ENCODE measurements at regions not wholly inside any gene's neighbourhood (a gene's known extent, or its start where the extent isn't known, plus 50 kb on each side); places are given as distances from the start of the nearest gene placed in this dataset.

GRCh38 chr14:49505041-49505766 lies 81.0 kb downstream of the RPS29 start:
- no peak for DNase-seq (ENCODE audit: insufficient read length, low spot score)
- TF ChIP-seq CTCF (IDR thresholded peaks at IDR 0.05; ENCODE audit: insufficient read depth, missing control alignments): no peak
- no peak for FAIRE-seq

GRCh38 chr14:49497725-49498348 lies 88.3 kb downstream of the RPS29 start:
- DNase-seq (ENCODE audit: insufficient read length, low spot score) (peak; percentile 23), FAIRE-seq (peak; percentile 29)
- TF ChIP-seq CTCF (IDR thresholded peaks at IDR 0.05; ENCODE audit: insufficient read depth, missing control alignments): peak; percentile 82

GRCh38 chr14:49497267-49497666 lies 88.9 kb downstream of the RPS29 start:
- no peak for FAIRE-seq
- TF ChIP-seq CTCF (IDR thresholded peaks at IDR 0.05; ENCODE audit: insufficient read depth, missing control alignments): no peak
- no peak for DNase-seq (ENCODE audit: insufficient read length, low spot score)

GRCh38 chr14:49494836-49495235 lies 91.3 kb downstream of the RPS29 start:
- TF ChIP-seq CTCF (IDR thresholded peaks at IDR 0.05; ENCODE audit: insufficient read depth, missing control alignments): no peak
- no peak for FAIRE-seq
- DNase-seq (ENCODE audit: insufficient read length, low spot score): no peak

GRCh38 chr14:49493557-49493956 lies 92.6 kb downstream of the RPS29 start:
- DNase-seq (ENCODE audit: insufficient read length, low spot score): no peak
- no peak for TF ChIP-seq CTCF (IDR thresholded peaks at IDR 0.05; ENCODE audit: insufficient read depth, missing control alignments)
- no peak for FAIRE-seq

GRCh38 chr14:49492151-49492550 lies 94.0 kb downstream of the RPS29 start:
- no peak for TF ChIP-seq CTCF (IDR thresholded peaks at IDR 0.05; ENCODE audit: insufficient read depth, missing control alignments)
- DNase-seq (ENCODE audit: insufficient read length, low spot score): no peak
- no peak for FAIRE-seq

GRCh38 chr14:49489341-49489740 lies 96.8 kb downstream of the RPS29 start:
- TF ChIP-seq CTCF (IDR thresholded peaks at IDR 0.05; ENCODE audit: insufficient read depth, missing control alignments): no peak
- DNase-seq (ENCODE audit: insufficient read length, low spot score) (no peak), FAIRE-seq (no peak)
